Stimulated activated CD8-positive, alpha-beta memory T cell treated with anti-CD3 and anti-CD28 coated beads, Interleukin-15, amount 100 ng/mL, for 4 hours (primary cell): ENCODE measurements at regions not wholly inside any gene's neighbourhood (a gene's known extent, or its start where the extent isn't known, plus 50 kb on each side); places are given as distances from the start of the nearest gene placed in this dataset.
"Not testable (repeated sequence)": the region's sequence is repeated elsewhere in the genome, so short reads cannot be mapped to it uniquely, and the experiment has no call there.

ENCODE experiments used
- DNase-seq, 2 donors: peaks; one replicate each; pipeline ENCODE4 v3.0.0-alpha.2; 2020; ENCODE audit warnings: low read depth in 2 of 2

DNA sequence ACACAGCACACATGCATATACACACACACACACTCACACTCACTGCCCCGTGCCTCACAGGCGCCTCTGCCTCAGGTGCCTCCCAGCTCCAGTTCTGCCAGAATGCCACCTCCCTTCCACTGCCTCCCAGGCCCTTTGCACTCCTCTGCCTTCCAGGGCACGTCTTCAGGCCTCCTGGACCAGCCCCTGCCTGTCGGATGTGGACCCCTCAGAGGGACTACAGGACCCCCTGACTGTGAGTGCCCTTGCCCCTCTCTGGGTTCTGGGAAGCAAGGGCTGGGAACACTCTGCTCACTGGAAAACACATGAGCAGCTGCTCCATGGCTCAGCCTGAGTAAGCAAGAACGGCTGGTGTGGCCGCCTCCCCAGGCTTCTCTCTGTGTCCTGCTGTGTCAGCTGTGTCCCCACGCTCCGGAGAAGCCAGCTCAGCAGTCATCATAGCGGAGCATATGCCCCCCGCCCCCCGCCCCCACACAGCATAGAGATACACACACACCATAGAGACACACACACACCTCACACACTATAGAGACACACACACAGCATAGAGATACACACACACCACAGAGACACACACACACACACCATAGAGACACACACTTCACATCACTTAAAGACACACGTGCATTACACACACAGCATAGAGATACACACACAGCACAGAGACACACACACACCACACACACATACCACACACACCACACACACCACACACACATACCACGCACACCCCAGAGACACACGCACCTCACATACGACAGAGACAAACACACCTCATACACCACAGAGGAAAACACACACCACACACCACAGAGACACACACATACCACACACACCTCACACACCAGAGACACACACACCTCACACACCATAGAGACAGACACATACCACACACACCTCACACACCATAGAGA is 271.3 kb downstream of the CYRIA start:
- DNase-seq = no peak

DNA sequence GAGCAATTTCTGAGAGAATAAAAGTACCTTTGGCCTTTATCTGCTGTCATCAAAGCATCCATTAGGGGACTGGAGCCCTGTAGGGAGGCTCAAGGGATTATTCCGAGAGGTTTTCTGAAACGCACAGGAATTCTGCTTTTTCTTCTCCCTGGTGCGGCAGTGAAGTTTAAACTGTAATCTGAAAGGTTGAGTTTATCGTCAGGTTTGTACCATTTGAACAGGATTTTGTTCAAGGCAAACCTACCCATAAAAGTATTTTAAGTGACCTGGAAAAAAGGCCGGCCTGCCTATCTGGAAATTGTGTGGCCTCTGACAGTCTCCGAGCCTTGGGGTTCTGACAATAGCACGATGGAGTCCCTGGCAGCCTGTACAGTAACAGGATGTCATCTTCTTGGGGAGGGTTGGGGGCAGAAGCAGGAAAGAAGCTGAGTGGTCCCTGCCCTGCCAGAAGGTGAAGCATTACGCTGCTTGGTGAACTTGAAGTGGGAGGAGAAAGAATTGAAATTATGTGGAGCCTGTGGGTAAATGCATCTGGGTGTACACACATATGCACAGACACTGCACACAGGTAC is 272.0 kb downstream of the CYRIA start:
- DNase-seq = no peak

DNA sequence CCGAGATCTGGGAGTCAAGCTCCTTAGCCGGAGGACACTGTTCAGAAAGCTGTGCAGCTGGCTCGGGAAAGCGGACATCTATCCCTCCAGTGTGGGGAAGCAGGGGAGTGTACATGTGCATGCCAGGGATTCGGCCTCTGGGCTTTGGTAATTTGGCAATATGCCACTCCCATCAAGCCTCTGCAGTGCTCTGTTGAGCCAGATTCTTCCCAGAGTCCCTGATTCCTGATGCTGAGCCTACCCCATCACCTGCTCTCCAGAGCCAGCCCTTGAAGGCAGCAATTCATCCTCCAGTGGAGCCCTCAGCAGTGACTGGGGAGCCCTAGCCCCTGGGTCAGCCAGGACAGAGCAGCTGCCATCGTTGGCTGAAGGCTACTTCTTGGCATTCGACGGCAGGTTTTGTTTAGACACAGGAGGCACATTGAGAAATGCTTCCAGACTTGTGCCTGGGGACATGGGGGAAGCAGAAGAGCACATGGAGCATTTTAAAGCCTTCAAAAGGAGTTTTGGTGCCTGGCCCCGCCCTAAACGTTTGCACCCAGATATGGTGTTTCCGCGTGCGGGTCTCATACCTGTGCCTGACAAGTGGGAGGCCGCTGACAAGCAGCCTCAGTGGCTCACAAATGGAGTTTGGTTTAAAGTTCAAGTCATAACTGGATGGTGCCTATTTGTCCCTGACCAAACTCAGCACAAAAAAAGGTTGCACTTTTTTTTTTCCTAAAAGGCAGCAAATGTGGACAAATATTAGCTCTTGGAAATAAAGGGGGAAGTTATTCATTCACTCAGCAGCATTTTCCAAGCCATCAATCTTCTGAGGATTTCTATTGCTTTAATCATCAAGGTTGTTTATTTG is 272.8 kb downstream of the CYRIA start:
- DNase-seq = no peak

DNA sequence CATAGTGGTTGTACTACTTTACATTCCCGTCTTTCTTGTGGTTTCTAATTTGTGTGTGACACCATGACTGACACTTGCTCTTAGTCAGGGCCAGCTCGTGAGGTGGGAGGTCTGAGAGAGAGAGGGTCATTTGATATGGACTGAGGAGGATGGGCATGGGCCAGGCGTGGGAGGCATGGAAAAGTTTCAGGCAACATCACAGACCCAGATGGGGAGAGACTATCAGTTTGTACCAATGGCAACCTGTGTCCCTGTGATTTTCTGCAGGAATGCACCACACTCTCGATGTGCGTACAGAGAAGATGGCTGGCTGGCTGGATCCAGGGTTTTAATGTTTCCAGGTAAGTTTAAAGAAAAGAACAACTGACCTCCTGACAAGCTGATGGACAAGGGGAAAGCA is 273.6 kb downstream of the CYRIA start:
- DNase-seq = no peak

DNA sequence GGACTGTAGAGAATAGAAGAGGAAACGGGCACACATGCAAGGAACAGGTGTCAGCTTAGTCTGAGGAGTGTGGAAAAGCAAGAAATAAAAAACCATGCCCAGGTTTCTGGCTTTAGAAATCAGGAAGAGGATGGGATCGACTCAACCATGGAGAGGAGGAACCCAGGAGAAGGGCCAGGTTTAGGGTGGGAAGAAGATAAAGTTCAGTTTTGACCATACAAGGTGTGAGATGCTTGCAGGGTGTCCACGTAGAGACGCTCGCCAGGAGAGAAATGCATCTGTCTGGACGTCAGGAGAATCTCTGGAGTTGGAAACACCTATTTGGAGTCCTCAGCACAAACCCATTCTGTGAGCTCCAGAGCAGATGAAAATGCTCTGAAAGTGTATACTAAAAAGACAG is 275.1 kb downstream of the CYRIA start:
- no peak for DNase-seq

DNA sequence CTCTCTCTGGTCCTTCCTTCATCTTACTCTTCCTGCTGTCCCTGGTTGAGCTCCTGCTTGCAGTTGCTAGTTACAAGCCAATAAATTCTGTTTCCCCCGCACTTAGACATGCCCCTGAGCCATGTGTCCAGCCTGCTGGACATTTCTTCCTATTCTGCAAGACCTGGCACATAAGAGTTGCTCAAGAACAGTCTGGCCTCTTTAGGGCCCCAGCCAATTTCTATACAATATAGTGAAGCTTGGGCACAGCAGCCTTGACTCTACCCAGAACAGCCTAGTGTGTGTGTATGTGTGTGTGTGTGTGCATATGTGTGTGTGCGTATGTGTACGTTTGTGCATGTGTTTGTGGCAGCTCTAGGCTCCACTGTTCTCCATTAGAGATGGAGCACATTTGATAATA is 276.0 kb downstream of the CYRIA start:
- DNase-seq = no peak

DNA sequence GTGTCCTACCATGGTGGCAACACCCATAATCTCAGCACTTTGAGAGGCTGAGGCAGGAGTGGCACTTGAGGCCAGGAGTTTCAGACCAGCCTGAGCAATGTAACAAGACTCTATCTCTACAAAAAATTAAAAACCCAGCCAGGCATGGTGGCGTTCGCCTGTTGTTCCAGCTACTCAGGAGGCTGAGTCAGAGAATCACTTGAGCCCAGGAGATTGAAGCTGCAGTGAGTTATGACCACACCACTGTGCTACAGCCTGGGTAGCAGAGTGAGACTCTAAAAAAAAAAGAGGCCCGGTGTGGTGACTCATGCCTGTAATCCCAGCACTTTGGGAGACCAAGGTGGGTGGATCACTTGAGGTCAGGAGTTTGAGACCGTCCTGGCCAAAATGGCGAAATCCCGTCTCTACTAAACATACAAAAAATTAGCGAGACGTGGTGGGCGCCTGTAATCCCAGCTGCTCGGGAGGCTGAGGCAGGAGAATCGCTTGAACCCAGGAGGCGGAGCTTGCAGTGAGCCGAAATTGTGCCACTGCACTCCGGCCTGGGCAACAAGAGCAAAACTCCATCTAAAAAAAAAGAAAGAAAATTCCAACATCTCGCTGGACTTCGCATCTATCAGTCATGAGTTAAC is 277.3 kb downstream of the CYRIA start:
- not testable (repeated sequence) for DNase-seq

DNA sequence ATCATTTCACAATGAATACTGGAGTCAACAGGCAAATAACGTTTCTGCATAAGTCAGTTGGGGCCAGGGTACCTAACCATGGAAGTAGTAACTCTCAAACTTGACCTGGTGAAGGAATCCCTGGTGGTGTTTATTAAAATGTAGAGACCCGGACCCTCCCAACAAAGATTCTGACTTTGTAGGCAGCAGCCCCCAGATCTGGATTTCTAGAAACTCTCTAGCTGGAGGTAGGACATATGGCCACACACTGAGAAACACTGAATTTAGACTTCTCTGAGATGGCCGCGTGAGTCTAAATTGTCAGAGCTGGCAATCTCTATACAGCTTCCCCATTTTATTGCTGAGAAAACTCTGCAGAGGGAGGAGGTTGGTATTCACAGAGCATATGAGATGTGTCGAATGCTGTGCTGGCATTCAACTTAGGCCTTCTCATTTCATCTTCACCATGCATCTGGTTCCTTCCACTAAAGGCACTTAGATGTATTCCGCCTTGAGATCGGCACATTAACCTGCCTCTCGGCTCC is 278.1 kb downstream of the CYRIA start:
- no peak for DNase-seq

DNA sequence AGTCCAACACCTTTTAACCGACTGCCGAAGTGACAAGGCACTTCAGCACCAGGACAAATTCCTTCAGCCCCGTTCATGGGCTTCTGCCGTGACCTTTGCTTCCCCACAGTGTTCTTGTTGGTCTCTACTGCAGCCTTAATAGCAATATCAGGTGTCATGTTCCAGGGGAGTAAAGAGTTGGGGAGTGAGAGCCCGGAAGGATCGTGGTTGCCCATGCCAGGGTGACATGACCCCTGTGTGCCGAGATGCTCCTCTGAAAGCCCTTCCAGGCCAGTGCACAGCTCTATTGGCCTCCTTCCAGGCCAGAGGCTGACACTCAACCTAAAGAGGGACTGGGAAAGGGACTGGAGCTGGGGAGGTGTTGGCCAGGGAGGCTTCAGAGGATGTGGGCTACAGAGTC is 279.2 kb downstream of the CYRIA start:
- no peak for DNase-seq

DNA sequence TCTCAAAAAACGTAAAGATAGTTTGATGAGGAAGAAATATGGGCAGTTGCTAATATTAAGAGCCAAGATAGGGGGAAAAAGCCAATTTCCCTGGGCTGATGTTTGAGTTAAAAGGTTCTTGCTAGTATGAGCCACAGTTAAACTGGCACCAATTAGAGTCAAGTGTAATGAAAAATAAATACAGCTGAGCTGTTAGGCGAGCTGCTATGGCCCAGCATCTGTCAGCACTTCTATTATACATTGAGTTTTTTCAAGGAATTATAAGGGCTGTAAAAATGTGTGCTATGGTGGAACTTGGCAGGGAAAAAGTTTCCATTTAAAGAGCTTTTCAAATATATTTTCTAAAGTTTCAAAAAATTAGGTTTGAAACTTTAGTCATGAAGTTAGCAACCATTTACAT is 279.6 kb downstream of the CYRIA start:
- DNase-seq = no peak

DNA sequence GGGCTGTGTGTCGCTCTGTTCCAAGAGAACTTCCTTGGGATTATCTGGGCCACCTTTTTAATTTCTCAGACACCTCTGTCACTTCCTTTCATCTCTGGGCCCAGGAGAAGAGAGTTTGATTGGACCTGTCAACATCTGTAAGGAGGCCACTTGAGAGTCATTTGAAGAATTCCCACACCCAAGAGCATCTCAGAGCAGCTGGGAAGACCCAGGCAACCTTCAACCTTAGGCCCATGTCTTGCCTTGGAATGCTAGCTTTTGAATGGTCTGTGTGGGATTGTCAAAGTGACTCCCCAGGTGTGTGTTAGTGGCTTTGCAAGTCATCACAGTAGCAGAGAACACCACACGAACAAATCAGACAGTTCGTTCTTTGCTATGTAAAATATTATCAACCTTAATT is 280.3 kb downstream of the CYRIA start:
- DNase-seq = no peak

DNA sequence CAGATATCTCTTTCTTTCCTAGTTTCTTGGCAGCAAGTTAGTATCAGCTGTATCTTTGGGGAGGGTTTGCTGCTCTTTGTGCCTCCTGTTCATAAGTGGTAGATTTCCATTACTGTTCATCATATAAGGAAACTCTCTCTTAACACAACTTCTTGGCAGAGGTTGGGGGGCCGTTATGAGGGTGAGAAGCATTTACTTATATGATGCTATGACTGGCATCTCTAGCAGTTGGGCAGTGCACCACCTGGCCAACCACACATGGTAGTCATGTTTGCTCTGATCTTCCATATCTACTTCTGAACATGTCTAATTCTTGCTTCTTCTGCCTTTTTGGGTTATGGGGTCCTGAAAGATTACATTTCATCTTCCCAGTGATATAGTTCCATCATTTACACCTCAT is 282.2 kb downstream of the CYRIA start:
- no peak for DNase-seq

DNA sequence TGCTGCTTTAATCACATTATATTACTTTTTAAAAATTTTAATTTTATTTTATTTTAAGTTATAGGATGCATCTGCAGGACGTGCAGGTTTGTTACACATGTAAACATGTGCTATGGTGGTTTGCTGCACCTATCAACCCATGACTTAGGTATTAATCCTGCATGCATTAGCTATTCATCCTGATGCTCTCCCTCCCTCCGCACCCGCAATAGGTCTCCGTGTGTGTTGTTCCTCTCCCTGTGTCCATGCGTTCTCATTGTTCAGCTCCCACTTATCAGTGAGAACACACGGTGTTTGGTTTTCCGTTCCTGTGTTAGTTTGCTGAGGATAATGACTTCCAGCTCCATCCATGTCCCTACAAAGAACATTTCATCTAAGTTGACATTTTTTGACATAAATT is 283.2 kb downstream of the CYRIA start:
- DNase-seq = no peak

DNA sequence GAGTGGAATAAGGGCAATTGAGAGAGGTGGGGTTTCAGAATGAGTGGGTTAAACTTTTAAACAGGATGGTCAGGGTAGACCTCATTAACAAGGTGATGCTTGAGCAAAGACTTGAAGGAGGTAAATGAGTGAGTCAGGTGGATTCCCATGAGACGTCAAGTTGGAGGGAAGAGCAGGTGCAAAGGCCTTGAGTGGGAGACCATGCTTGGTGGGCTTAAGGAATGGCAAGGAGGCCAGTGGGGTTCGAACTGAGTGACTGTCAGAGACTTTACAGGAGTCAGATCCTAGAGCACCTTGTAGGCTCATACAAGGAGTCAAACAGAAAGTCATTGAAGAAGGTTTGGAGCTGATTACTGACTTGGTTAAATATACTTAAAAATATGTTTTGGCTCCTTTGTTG is 284.1 kb downstream of the CYRIA start:
- DNase-seq = no peak

DNA sequence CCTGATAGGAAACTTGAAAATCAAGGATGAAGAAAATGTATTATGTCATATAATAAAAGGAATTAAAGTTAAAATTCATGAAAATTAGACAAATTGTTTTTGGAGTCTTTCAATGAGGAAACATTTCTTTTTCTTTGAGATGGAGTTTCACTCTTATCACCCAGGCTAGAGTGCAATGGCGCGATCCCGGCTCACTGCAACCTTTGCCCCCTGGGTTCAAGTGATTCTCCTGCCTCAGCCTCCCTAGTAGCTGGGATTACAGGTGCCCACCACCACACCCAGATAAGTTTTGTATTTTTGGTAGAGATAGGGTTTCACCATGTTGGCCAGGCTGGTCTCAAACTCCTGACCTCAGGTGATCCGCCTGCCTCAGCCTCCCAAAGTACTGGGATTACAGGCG is 285.7 kb downstream of the CYRIA start:
- not testable (repeated sequence) for DNase-seq

DNA sequence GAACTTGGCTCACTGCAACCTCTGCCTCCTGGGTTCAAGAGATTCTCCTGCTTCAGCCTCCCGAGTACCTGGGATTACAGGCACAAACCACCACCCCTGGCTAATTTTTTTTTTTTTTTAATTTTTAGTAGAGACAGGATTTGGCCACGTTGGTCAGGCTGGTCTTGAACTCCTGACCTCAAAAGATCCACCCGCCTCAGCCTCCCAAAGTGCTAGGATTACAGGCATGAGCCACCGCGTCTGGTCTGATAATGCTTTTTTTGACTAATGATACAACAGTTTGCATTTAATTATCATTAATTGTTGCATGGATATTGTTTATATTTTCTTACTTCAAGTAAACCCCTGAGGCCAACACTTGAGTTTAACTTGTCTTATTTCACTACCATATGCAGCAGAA is 286.6 kb downstream of the CYRIA start:
- DNase-seq = not testable (repeated sequence)

DNA sequence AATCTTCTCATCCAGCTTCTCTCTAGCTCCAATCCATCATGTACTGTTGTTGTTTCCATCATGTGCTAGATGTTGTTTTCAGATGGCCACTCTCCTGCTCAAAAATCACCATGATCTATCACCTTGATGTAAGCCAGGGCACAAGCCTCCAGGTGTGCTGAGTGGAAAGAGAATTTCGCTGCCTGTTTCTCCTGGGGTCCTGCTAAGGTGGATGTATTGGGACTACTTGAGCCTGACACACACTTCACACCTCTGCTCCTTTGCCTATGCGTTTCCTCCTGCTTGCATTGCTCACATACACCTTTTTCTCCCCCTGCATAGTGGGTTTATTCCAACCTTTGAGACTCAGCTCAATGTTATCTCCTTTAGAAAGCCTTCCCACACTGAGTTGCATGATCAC is 287.6 kb downstream of the CYRIA start:
- no peak for DNase-seq

DNA sequence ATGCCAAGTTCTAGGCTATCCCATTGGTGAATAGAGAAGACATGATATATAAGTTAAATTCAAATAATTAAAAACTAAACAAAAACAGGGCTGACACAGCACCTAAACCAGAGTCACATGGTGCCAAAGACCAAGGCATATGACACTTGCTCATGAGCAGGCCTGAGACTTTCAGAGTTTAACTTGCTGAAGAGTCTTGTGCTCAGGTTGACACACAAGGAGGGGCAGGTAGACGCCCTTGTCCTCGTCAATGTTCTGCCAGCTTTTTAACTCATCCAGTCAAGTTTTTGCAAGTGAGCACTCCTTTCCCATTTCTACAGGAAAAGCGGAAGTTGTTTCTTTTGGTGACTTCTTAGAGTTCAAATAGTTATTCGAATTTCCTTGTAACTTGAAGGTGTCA is 289.7 kb downstream of the CYRIA start:
- DNase-seq = no peak

DNA sequence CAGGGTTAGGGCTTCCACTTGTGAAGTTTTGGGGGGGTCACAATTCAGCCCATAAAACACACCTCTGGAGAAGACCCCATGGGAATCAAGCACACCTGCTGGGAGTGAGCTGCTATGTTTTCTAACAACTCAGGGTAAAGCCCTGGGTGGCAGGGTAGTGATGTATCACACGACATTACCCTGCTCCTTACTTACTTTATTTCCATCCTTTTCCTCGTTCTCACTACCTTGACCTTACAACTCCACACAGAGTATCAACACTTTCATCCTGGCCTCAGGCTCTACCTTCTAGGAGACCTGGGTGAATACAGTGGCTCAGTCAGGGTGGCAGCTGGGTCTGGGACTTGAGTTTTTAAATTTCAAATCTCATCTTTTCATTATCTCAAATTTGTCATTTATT is 290.3 kb downstream of the CYRIA start:
- no peak for DNase-seq

DNA sequence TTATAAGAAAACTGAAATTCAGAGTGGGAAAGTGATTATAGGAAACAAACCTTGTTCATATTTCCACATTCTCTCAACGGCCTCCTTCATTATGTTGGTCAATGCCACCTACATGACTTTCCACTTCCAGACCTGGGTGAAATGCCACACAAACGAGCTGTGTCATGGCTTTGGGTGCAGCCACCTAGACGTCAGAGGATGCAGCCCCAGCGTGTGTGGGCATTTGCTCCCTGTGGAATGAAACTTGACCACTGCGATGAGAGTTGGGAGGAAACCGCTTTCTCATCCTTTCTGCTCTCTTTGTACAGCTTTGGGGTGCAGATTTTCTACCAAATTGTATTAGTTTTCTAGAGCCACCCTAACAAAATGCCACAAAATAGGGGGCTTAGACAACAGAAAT is 291.0 kb downstream of the CYRIA start:
- DNase-seq = no peak

DNA sequence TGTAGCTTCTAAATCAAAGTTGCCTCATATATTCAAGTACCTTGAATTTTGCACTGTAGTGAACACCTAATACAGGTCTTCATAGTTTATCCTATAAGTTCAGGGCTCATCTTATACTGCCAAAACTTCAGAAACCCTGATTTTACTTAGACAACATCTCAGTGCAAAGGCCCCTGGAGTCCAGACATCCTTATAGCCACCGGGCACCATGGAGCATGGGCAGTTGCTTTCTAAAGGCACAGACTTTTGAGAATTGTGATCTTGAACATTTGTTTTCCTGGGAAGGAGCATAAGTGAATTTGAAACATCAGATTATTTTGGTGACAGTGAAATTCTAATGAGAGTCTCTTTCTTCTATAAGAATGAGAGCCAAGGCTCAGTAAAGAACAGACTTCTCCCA is 292.3 kb downstream of the CYRIA start:
- no peak for DNase-seq

DNA sequence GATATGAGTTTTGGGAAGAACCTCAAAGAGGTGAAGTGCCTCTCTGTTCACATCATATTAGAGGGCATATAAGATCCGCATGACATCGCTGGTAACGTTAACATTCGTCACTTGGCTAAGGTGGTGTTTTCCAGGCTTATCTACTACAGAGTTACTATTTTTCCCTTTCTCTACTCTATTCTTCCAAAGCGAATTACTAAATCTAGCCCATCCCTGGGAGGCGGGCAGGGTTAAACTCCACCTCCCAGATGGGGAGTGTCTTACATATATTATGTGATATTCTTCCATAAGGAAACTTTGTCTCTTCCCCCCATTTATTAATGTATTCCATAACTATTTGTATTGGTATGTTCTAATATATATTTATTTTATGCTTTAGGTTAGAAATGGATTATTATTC is 293.9 kb downstream of the CYRIA start:
- no peak for DNase-seq
